ENCODE measurements at regions not wholly inside any gene's neighbourhood (a gene's known extent, or its start where the extent isn't known, plus 50 kb on each side); places are given as distances from the start of the nearest gene placed in this dataset.

- Histone ChIP-seq H2BK120ac (ENCODE audit: low read depth, low read length, poor library complexity, severe bottlenecking) (no peak overlapping the region), H2BK15ac (ENCODE audit: low read depth, low read length) (no peak overlapping the region), H4K5ac (ENCODE audit: insufficient read length, low read depth, low read length) (no peak overlapping the region), H3T11ph (ENCODE audit: low read length) (no peak overlapping the region), H4K8ac (replicated peaks; ENCODE audit: insufficient read length, low read depth, low read length) (no peak overlapping the region), H2BK5ac (ENCODE audit: insufficient read length, low read length) (no peak overlapping the region), H3K14ac (ENCODE audit: insufficient read depth, low read length) (no peak overlapping the region), H4K20me1 (ENCODE audit: control insufficient read depth, insufficient read depth, insufficient read length) (no peaks in the 10 kb centered on the region), H2BK12ac (ENCODE audit: insufficient read length, low read depth, low read length) (no peak overlapping the region), H2BK20ac (ENCODE audit: low read depth, low read length, poor library complexity, severe bottlenecking) (no peak overlapping the region), H3K4ac (ENCODE audit: low read depth, low read length) (no peak overlapping the region), H3K9me3 (ENCODE audit: control insufficient read depth, low read depth, low read length) (no peaks in the 10 kb centered on the region), H3K56ac (ENCODE audit: insufficient read length, low read depth, low read length) (no peak overlapping the region), H2AFZ (ENCODE audit: low read length) (no peak overlapping the region), H3K4me2 (ENCODE audit: insufficient read depth, insufficient read length, low read length) (no peak overlapping the region), H3K9ac (ENCODE audit: extremely low read depth, insufficient read length, low read length) (no peak overlapping the region), H3K23me2 (ENCODE audit: insufficient read length, low read depth, low read length, poor library complexity, severe bottlenecking) (no peaks in the 10 kb centered on the region), H3K18ac (ENCODE audit: insufficient read length, low read depth, low read length) (no peak overlapping the region), H3K23ac (ENCODE audit: insufficient read length, low read depth, low read length) (no peak overlapping the region), H3K27ac (ENCODE audit: insufficient read length, low read depth, low read length) (no peak overlapping the region), H3K79me1 (ENCODE audit: insufficient read depth, low read depth, low read length, poor library complexity, severe bottlenecking) (no peaks in the 10 kb centered on the region), H3K4me1 (ENCODE audit: insufficient read depth, low read length) (no peaks in the 10 kb centered on the region), H4K91ac (ENCODE audit: insufficient read length, low read depth, low read length) (no peak overlapping the region), H3K27me3 (ENCODE audit: insufficient read depth, low read length) (no peaks in the 10 kb centered on the region; the same call in 1 of the 2 replicates), H3K79me2 (ENCODE audit: insufficient read depth, low read length) (no peaks in the 10 kb centered on the region), H2AK5ac (ENCODE audit: insufficient read length, low read length) (no peak overlapping the region)
- no CpG with 5 or more reads among the region's 11 CpGs for WGBS (ENCODE audit: extremely low coverage, insufficient read length, low lambda C conversion rate)
- no peak overlapping the region; a peak in 2 of 7 replicates for H3K27ac Mint-ChIP-seq
- H3K27me3 Mint-ChIP-seq (ENCODE audit: low read depth): no peaks in the 10 kb centered on the region; the same call in 1 of the 2 replicates
- no peak overlapping the region for H3K4me3 Mint-ChIP-seq
- TF ChIP-seq, protein P1, sequence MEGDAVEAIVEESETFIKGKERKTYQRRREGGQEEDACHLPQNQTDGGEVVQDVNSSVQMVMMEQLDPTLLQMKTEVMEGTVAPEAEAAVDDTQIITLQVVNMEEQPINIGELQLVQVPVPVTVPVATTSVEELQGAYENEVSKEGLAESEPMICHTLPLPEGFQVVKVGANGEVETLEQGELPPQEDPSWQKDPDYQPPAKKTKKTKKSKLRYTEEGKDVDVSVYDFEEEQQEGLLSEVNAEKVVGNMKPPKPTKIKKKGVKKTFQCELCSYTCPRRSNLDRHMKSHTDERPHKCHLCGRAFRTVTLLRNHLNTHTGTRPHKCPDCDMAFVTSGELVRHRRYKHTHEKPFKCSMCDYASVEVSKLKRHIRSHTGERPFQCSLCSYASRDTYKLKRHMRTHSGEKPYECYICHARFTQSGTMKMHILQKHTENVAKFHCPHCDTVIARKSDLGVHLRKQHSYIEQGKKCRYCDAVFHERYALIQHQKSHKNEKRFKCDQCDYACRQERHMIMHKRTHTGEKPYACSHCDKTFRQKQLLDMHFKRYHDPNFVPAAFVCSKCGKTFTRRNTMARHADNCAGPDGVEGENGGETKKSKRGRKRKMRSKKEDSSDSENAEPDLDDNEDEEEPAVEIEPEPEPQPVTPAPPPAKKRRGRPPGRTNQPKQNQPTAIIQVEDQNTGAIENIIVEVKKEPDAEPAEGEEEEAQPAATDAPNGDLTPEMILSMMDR (conservative IDR thresholded peaks at IDR 0.05): no peak
- no peak for DNase-seq
- H3K36me3 Mint-ChIP-seq (ENCODE audit: insufficient read depth in 1 of 3, low read depth in 3 of 3): no peaks in the 10 kb centered on the region
- no peaks in the 10 kb centered on the region for H3K9me3 Mint-ChIP-seq
- peaks cover 19 to 20% of the 10 kb centered on the region in 2 experiments for H3K4me1 Mint-ChIP-seq
These were observed 84.8 kb upstream of the FOXB1 start for GRCh38 chr15:59918994-59919951.

All from H9 (cell line).